Breast epithelium (tissue), 4 donors: ENCODE measurements at regions not wholly inside any gene's neighbourhood (a gene's known extent, or its start where the extent isn't known, plus 50 kb on each side); places are given as distances from the start of the nearest gene placed in this dataset.

ENCODE experiments used
- DNase-seq, 2 donors: peaks; one replicate each; pipeline ENCODE4 v3.0.0-alpha.2; 2019; ENCODE audit warnings: low spot score in 2 of 2
- H3K27ac ChIP-seq, 2 donors: fragments of 200-600 bp; sonication (generic) in 1 of 2; one replicate each; pipeline ENCODE4 v1.5.1; 2016 to 2019; ENCODE audit warnings: mild to moderate bottlenecking in 1 of 2
- H3K27me3 ChIP-seq, 2 donors: fragments of 200-600 bp; sonication (generic) in 1 of 2; one replicate each; pipeline versions ENCODE4 v1.5.1 to v1.6.0; 2017 to 2019; ENCODE audit warnings: control low read depth in 1 of 2, mild to moderate bottlenecking in 1 of 2
- H3K36me3 ChIP-seq: fragments of 200-600 bp; one replicate; pipeline ENCODE4 v1.5.1; 2019
- H3K4me1 ChIP-seq, 2 donors: fragments of 200-600 bp; sonication (generic); one replicate each; pipeline ENCODE4 v1.5.1; 2016 to 2019; ENCODE audit warnings: control low read depth in 1 of 2
- H3K4me3 ChIP-seq, 3 donors: fragments of 200-600 bp; sonication (generic); 1 replicate in 2 of 3; 2 replicates in 1 of 3; pipeline ENCODE4 v1.5.1; 2016 to 2019; ENCODE audit warnings: mild to moderate bottlenecking in 3 of 3, moderate library complexity in 2 of 3
- H3K9me3 ChIP-seq, 2 donors: fragments of 200-600 bp; sonication (generic) in 1 of 2; one replicate each; pipeline ENCODE4 v1.5.1; 2016 to 2019; ENCODE audit warnings: control low read depth in 1 of 2
- POLR2A ChIP-seq: fragments of 450-650 bp; IDR thresholded peaks from one replicate; pipeline ENCODE4 v1.6.1; 2016; ENCODE audit warnings: antibody characterized with exemption, mild to moderate bottlenecking, moderate library complexity
- POLR2AphosphoS5 ChIP-seq, 3 donors: sonication (generic); formaldehyde crosslinking; IDR thresholded peaks; one replicate each; pipeline ENCODE4 v1.6.1; 2017; ENCODE audit warnings: antibody characterized with exemption in 3 of 3
- intact Hi-C: fragments of 100-400 bp; cut with DNase I; formaldehyde crosslinking; loops from one replicate; pipeline ENCODE4 v1.15.1; 2023; ENCODE audit warnings: low total_unique reads
- TF ChIP-seq, protein P1 (sequence below), 3 donors: fragments of 450-650 bp; IDR thresholded peaks; one replicate each; pipeline ENCODE4 v1.5.1; 2016 to 2017; ENCODE audit warnings: antibody characterized with exemption in 3 of 3, mild to moderate bottlenecking in 3 of 3, moderate library complexity in 3 of 3

DNA sequence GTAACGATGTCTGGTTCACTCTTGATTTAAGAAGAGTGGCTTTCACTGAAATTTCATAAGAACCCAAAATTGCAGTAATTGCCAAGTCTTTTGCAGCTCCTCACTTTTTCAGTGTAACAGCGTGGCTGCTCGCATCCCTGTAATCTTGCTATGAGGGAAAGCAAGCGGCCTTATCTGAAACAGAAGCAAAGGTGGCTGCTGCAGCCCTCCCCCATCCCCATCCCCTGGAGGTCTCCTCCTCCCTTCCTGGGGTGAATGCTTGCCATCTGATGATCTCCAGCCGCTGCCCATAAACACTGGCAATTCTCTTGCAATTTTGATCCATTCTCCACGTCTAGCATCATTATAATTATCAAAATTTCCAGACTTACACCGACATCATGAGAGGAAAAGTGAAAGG, 182.5 kb upstream of the ASIC2 start:
- no peak for DNase-seq
- TF ChIP-seq POLR2AphosphoS5 (IDR thresholded peaks at IDR 0.05) (no peak), POLR2A (no peak)
- TF ChIP-seq, protein P1, sequence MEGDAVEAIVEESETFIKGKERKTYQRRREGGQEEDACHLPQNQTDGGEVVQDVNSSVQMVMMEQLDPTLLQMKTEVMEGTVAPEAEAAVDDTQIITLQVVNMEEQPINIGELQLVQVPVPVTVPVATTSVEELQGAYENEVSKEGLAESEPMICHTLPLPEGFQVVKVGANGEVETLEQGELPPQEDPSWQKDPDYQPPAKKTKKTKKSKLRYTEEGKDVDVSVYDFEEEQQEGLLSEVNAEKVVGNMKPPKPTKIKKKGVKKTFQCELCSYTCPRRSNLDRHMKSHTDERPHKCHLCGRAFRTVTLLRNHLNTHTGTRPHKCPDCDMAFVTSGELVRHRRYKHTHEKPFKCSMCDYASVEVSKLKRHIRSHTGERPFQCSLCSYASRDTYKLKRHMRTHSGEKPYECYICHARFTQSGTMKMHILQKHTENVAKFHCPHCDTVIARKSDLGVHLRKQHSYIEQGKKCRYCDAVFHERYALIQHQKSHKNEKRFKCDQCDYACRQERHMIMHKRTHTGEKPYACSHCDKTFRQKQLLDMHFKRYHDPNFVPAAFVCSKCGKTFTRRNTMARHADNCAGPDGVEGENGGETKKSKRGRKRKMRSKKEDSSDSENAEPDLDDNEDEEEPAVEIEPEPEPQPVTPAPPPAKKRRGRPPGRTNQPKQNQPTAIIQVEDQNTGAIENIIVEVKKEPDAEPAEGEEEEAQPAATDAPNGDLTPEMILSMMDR (IDR thresholded peaks at IDR 0.05) = no peak
- Histone ChIP-seq H3K4me1 (no peaks in the 10 kb centered on the region), H3K4me3 (no peak overlapping the region), H3K27ac (no peak overlapping the region), H3K36me3 (no peaks in the 10 kb centered on the region), H3K27me3 (no peaks in the 10 kb centered on the region), H3K9me3 (no peaks in the 10 kb centered on the region)
- intact Hi-C loops = no loop called here

DNA sequence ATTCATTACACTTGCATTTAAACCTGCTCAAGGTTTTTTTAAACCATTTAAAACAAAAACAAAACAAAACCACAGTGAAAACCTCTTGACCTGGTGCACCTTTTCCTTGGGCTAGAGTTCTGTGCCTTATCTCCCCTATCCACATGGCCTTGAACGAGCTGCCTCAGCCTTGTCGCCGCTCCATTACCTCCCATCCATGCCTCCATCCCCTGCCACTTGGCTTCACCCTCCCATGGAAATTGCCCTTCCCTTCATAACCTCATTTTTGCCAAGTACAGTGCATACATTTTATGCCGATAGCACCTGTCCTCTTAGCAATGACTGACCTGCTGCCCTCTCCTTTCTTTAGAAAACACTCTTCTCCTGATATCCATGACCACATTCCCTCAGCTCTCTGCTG, 188.6 kb upstream of the ASIC2 start:
- Histone ChIP-seq H3K27ac (no peak overlapping the region), H3K4me3 (no peak overlapping the region), H3K36me3 (no peaks in the 10 kb centered on the region), H3K9me3 (no peaks in the 10 kb centered on the region), H3K27me3 (no peaks in the 10 kb centered on the region), H3K4me1 (no peaks in the 10 kb centered on the region)
- intact Hi-C loops = no loop called here
- DNase-seq = no peak
- TF ChIP-seq POLR2AphosphoS5 (IDR thresholded peaks at IDR 0.05) (no peak), POLR2A (no peak)
- TF ChIP-seq, protein P1 (IDR thresholded peaks at IDR 0.05) = no peak

DNA sequence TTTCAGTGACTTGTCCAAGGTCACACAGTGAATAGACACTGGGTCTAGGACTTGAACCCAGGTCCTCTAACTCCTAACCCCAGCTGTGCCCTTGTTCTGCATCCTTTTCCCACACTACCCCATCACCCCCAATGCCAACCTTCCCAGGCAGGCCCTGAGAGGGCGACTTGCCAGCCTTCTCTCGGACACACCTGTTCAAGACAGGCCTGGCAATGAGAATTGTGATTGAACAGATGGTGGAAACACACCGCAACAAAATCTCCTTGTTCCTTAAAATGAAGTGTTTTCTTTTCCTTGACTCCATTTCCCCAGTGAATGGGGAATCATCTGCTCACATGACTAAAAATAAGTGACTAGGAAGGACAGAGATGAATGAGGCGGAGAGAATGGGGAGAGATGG, 189.5 kb upstream of the ASIC2 start:
- H3K27ac ChIP-seq = no peak overlapping the region
- H3K36me3 ChIP-seq = no peaks in the 10 kb centered on the region
- no peaks in the 10 kb centered on the region for H3K27me3 ChIP-seq
- intact Hi-C loops = no loop called here
- DNase-seq = no peak
- no peak overlapping the region for H3K4me3 ChIP-seq
- no peaks in the 10 kb centered on the region for H3K4me1 ChIP-seq
- H3K9me3 ChIP-seq = no peaks in the 10 kb centered on the region
- TF ChIP-seq, protein P1 (IDR thresholded peaks at IDR 0.05) = no peak

DNA sequence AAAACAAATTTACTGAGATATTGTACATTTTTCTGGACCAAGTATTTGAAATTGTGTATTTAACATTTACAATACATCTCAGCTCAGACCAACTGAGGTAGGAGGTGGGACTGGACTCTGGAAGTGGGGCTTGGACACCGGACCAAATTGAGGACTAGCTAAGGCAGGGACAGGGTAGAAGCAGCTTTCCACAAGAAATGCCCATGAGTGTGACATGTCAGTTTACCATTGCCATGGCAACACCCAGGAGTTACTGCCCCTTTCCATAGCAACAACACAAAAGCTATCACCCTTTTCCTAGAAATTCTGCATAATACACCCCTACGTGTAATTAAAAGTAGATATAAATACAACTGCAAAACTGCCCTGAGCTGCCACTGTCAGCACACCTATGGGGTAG, 191.5 kb upstream of the ASIC2 start:
- no peak overlapping the region for H3K27ac ChIP-seq
- H3K27me3 ChIP-seq = no peaks in the 10 kb centered on the region

DNA sequence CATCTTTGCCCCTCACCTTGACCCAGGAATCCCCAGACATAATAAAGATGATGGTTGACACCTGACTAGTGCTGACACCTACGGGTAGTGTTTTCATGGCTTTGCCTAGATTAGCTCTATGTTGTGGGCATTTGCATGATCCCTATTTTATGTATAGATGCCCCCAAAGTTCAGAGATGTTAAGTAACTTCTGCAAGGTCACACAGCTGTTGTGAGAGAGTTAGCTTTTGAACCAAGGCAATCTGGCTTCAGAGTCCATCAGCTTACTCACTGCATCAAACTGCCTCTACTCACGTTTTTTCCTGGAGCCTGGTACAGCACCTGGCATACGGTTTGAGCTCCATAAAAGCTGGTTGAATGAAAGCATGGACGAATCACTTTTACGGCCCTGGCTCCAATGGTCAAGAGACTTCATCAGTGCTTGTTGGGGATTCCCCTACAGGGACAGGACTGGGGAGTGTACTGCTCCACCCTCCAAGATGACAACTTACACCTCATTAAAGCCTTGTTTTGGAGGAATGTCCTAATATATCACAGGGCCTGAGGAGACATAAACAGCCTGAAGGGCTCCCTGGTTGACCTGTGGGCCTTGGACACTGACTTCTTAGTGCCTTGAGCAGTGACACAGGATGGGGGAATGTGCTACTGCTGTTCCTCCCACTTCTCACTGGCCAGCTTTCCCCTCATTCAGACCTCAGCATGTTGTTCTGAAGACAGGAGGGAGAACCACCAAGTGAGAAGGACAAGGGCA, 193.2 kb upstream of the ASIC2 start:
- no peak overlapping the region for H3K4me3 ChIP-seq
- H3K27ac ChIP-seq = no peak overlapping the region
- DNase-seq = no peak
- TF ChIP-seq POLR2A (no peak), POLR2AphosphoS5 (IDR thresholded peaks at IDR 0.05) (no peak)
- TF ChIP-seq, protein P1 (IDR thresholded peaks at IDR 0.05) = no peak
- no peaks in the 10 kb centered on the region for H3K9me3 ChIP-seq
- no peaks in the 10 kb centered on the region for H3K4me1 ChIP-seq
- no peaks in the 10 kb centered on the region for H3K36me3 ChIP-seq
- intact Hi-C loops = no loop called here
- H3K27me3 ChIP-seq = no peaks in the 10 kb centered on the region

More for the DNA sequence above, 191.5 kb upstream of the ASIC2 start:
- TF ChIP-seq, protein P1 (IDR thresholded peaks at IDR 0.05) = no peak
- TF ChIP-seq POLR2A = no peak
- TF ChIP-seq POLR2AphosphoS5 (IDR thresholded peaks at IDR 0.05) = no peak
- DNase-seq = no peak
- intact Hi-C loops = no loop called here
- Histone ChIP-seq H3K4me3 (no peak overlapping the region), H3K36me3 (no peaks in the 10 kb centered on the region), H3K4me1 (no peaks in the 10 kb centered on the region), H3K9me3 (no peaks in the 10 kb centered on the region)
